PC-3 (cell line): ENCODE measurements at regions not wholly inside any gene's neighbourhood (a gene's known extent, or its start where the extent isn't known, plus 50 kb on each side); places are given as distances from the start of the nearest gene placed in this dataset.

Experiments
- ATAC-seq: fragments of 200-7000 bp; cut with Tn5 transposase; 2 replicates; pipeline ENCODE4 v1.9.1; 2020; ENCODE audit warnings: mild to moderate bottlenecking, moderate library complexity
- BruUV-seq: library from RNA; stranded (reverse); fragments of 400-500 nt; replicated peaks from 2 replicates; lab custom pipeline; 2021; lab: Mats Ljungman, UMichigan
- CTCF ChIA-PET: fragments of 300-600 bp; sonication (Branson Sonifier 250); formaldehyde crosslinking; loops from one replicate; lab custom pipeline; 2022; ENCODE audit warnings: antibody characterized with exemption; lab: Charles Lee
- POLR2A ChIA-PET: fragments of 300-600 bp; sonication (Branson Sonifier 250); formaldehyde crosslinking; loops from one replicate; lab custom pipeline; 2022; ENCODE audit warnings: antibody characterized with exemption; ENCODE audit not compliant: unreplicated experiment; lab: Charles Lee
- DNase-seq: peaks from one replicate; pipeline ENCODE4 v3.0.0-alpha.2; 2015
- H2AFZ ChIP-seq: fragments of 300-600 bp; sonication (generic); 2 replicates; pipeline ENCODE4 v1.6.0; 2016; ENCODE audit warnings: antibody characterized with exemption, low read length
- H3F3A ChIP-seq: fragments of 300-600 bp; sonication (generic); one replicate; pipeline ENCODE4 v1.6.0; 2017; ENCODE audit warnings: antibody characterized with exemption, low read length, control low read depth, mild to moderate bottlenecking; ENCODE audit not compliant: unreplicated experiment
- H3K27ac ChIP-seq: fragments of 300-600 bp; sonication (generic); 2 replicates; pipeline ENCODE4 v1.5.1; 2016; ENCODE audit warnings: mild to moderate bottlenecking, low read length
- H3K27me3 ChIP-seq: fragments of 300-600 bp; sonication (generic); 2 replicates; pipeline ENCODE4 v1.6.1; 2016; ENCODE audit warnings: low read length, mixed read lengths
- H3K36me3 ChIP-seq: fragments of 300-600 bp; sonication (generic); 2 replicates; pipeline ENCODE4 v1.6.1; 2016; ENCODE audit warnings: low read depth, mixed run types, low read length, mixed read lengths
- H3K4me1 ChIP-seq: fragments of 300-600 bp; sonication (generic); 2 replicates; pipeline ENCODE4 v1.5.1; 2016; ENCODE audit warnings: low read length; ENCODE audit not compliant: insufficient read depth
- H3K4me2 ChIP-seq: fragments of 300-600 bp; sonication (generic); 2 replicates; pipeline ENCODE4 v1.6.0; 2016; ENCODE audit warnings: low read length
- H3K4me3 ChIP-seq: fragments of 300-600 bp; sonication (generic); 2 replicates; pipeline ENCODE4 v1.5.1; 2016; ENCODE audit warnings: mild to moderate bottlenecking, low read length, mixed read lengths
- H3K79me2 ChIP-seq: fragments of 300-600 bp; sonication (generic); 2 replicates; pipeline ENCODE4 v1.6.1; 2017; ENCODE audit warnings: low read length, mixed read lengths
- H3K9ac ChIP-seq: fragments of 300-600 bp; sonication (generic); 2 replicates; pipeline ENCODE4 v1.6.0; 2016; ENCODE audit warnings: mild to moderate bottlenecking, low read length
- H3K9me2 ChIP-seq: fragments of 300-600 bp; sonication (generic); replicated peaks from 2 replicates; pipeline ENCODE4 v1.6.1; 2016; ENCODE audit warnings: mixed run types, low read length, mixed read lengths
- H3K9me3 ChIP-seq: fragments of 300-600 bp; sonication (generic); 2 replicates; pipeline ENCODE4 v1.6.1; 2016; ENCODE audit warnings: low read length, mixed read lengths
- H4K20me1 ChIP-seq: fragments of 300-600 bp; sonication (generic); 2 replicates; pipeline ENCODE4 v1.6.1; 2016; ENCODE audit warnings: low read length, mixed read lengths
- EZH2 ChIP-seq: fragments of 300-600 bp; sonication (generic); IDR thresholded peaks from one replicate; pipeline ENCODE4 v1.6.1; 2017; ENCODE audit warnings: antibody characterized with exemption, mild to moderate bottlenecking, low read length; ENCODE audit not compliant: unreplicated experiment
- EZH2phosphoT487 ChIP-seq: fragments of 300-600 bp; sonication (generic); IDR thresholded peaks from 2 replicates; pipeline ENCODE4 v1.6.1; 2018; ENCODE audit warnings: mild to moderate bottlenecking, antibody characterized with exemption, low read length, borderline replicate concordance
- intact Hi-C: fragments of 100-400 bp; cut with micrococcal nuclease; formaldehyde crosslinking; loops from 2 replicates; pipeline ENCODE4 v1.9.0; 2023
- TF ChIP-seq, protein P1 (sequence below): fragments of 300-600 bp; sonication (generic); conservative IDR thresholded peaks from 2 replicates; pipeline ENCODE4 v1.5.1; 2017; ENCODE audit warnings: antibody characterized with exemption, low read depth, mild to moderate bottlenecking, low read length

DNA sequence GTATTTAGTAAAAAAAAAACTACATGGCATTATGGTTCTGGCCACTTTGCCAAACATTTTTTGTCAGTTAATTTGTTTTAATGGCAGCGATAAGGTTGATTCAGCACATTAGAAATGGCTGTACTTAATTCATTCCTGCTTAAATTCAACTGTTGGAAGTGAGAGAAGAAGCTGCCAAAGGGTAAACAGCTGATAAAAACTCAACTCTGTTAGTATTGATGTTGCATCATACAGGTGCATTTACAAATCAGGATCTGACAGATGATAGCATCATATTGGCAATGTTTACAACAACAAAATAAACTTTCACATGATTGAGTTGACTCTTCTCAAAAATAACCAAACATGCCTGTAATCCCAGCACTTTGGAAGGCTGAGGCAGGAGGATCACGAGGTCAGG, 444.3 kb downstream of the IPMK start:
- Histone ChIP-seq H3K27me3 (no peaks in the 10 kb centered on the region), H3K9me3 (no peaks in the 10 kb centered on the region), H3K9ac (no peak overlapping the region), H3F3A (no peaks in the 10 kb centered on the region), H3K4me3 (no peak overlapping the region), H4K20me1 (no peaks in the 10 kb centered on the region), H3K9me2 (no peaks in the 10 kb centered on the region), H3K36me3 (no peaks in the 10 kb centered on the region), H3K4me2 (no peak overlapping the region), H2AFZ (no peak overlapping the region), H3K4me1 (no peaks in the 10 kb centered on the region), H3K79me2 (no peaks in the 10 kb centered on the region), H3K27ac (no peak overlapping the region)
- ATAC-seq (no peak), DNase-seq (no peak)
- no TSS peak for BruUV-seq
- ChIA-PET POLR2A (no interaction called here), CTCF (no interaction called here)
- TF ChIP-seq EZH2phosphoT487 (no peak), EZH2 (no peak)
- TF ChIP-seq, protein P1, sequence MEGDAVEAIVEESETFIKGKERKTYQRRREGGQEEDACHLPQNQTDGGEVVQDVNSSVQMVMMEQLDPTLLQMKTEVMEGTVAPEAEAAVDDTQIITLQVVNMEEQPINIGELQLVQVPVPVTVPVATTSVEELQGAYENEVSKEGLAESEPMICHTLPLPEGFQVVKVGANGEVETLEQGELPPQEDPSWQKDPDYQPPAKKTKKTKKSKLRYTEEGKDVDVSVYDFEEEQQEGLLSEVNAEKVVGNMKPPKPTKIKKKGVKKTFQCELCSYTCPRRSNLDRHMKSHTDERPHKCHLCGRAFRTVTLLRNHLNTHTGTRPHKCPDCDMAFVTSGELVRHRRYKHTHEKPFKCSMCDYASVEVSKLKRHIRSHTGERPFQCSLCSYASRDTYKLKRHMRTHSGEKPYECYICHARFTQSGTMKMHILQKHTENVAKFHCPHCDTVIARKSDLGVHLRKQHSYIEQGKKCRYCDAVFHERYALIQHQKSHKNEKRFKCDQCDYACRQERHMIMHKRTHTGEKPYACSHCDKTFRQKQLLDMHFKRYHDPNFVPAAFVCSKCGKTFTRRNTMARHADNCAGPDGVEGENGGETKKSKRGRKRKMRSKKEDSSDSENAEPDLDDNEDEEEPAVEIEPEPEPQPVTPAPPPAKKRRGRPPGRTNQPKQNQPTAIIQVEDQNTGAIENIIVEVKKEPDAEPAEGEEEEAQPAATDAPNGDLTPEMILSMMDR = no peak
- intact Hi-C loops = no loop called here

DNA sequence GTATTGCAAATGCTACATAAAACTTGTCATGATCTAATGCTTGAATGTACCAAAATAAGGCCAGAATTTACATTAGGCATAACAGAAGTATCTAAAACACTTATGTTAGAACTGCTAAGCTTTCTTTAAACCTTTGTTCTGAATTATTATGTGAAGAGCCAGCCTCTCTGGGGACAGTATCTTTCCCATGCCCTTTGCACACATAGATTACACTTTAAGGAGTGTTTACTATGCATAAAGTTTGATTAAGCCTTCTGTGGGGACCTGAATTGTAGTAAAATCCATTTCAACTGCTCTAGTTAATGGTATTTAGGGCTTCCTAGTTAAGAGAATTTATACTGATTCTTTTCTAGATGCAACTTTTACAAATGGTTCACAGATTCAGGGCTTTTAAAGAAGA, 444.7 kb downstream of the IPMK start:
- Histone ChIP-seq H3K4me1 (no peaks in the 10 kb centered on the region), H3K9me2 (no peaks in the 10 kb centered on the region), H3K9ac (no peak overlapping the region), H3K27me3 (no peaks in the 10 kb centered on the region), H3K4me3 (no peak overlapping the region), H3K36me3 (no peaks in the 10 kb centered on the region), H3K4me2 (no peak overlapping the region), H4K20me1 (no peaks in the 10 kb centered on the region), H3K27ac (no peak overlapping the region), H3K79me2 (no peaks in the 10 kb centered on the region), H2AFZ (no peak overlapping the region), H3F3A (no peaks in the 10 kb centered on the region), H3K9me3 (no peaks in the 10 kb centered on the region)
- no TSS peak for BruUV-seq
- ChIA-PET POLR2A (no interaction called here), CTCF (no interaction called here)
- TF ChIP-seq, protein P1 = no peak
- no peak for TF ChIP-seq EZH2
- no peak for TF ChIP-seq EZH2phosphoT487
- DNase-seq = no peak
- intact Hi-C loops = no loop called here
- ATAC-seq = no peak

DNA sequence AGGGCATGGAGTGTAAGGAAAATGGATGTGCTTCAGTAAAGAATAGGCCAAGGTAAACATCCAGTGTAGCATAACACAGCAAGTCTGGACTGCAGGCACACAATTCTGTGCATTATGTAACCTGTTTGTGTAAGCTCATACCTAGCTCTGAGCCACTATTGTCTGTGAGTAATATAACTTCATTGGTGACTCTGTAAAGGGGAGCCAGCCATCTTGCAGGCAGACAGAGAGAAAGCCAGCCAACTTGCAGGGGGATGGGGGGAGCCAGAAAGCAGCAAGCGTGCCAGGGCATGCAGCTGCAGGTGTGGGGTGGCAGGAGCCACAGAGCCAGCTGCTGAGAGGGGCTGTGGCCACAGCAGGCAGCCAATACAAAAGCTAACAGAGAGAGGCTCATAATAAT, 449.2 kb downstream of the IPMK start:
- ChIA-PET CTCF (no interaction called here), POLR2A (no interaction called here)
- Histone ChIP-seq H3K9ac (no peak overlapping the region), H3K9me3 (no peaks in the 10 kb centered on the region), H3K27me3 (no peaks in the 10 kb centered on the region), H3K4me1 (0 out of 2 replicates have a peak, but pooled peaks cover 4% of the 10 kb centered on the region), H3K4me2 (no peak overlapping the region), H3K9me2 (no peaks in the 10 kb centered on the region), H2AFZ (no peak overlapping the region), H3K27ac (no peak overlapping the region), H3K36me3 (no peaks in the 10 kb centered on the region), H3K79me2 (no peaks in the 10 kb centered on the region), H4K20me1 (no peaks in the 10 kb centered on the region), H3K4me3 (no peak overlapping the region), H3F3A (no peaks in the 10 kb centered on the region)
- no peak for TF ChIP-seq EZH2
- TF ChIP-seq, protein P1 = no peak
- TF ChIP-seq EZH2phosphoT487 = no peak
- no peak for DNase-seq
- BruUV-seq = no TSS peak
- ATAC-seq = no peak
- intact Hi-C loops = no loop called here
